Glutamatergic neuron (in vitro differentiated cells): ENCODE measurements at regions not wholly inside any gene's neighbourhood (a gene's known extent, or its start where the extent isn't known, plus 50 kb on each side); places are given as distances from the start of the nearest gene placed in this dataset.

Experiments
- DNase-seq: peaks from one replicate; pipeline ENCODE4 v3.0.0; 2022
- H3K27ac Mint-ChIP-seq: one replicate; pipeline ENCODE4 v1.8.0; 2020; ENCODE audit warnings: mild to moderate bottlenecking, mixed read lengths, inconsistent platforms; ENCODE audit not compliant: unreplicated experiment
- H3K27me3 Mint-ChIP-seq: one replicate; pipeline ENCODE4 v1.8.0; 2020; ENCODE audit warnings: mild to moderate bottlenecking, moderate library complexity, mixed read lengths, inconsistent platforms; ENCODE audit not compliant: unreplicated experiment
- H3K36me3 Mint-ChIP-seq: one replicate; pipeline ENCODE4 v1.8.0; 2020; ENCODE audit warnings: mild to moderate bottlenecking, mixed read lengths, inconsistent platforms; ENCODE audit not compliant: unreplicated experiment
- H3K4me1 Mint-ChIP-seq: one replicate; pipeline ENCODE4 v1.8.0; 2020; ENCODE audit warnings: mild to moderate bottlenecking, low read depth, mixed read lengths, inconsistent platforms; ENCODE audit not compliant: unreplicated experiment
- H3K4me3 Mint-ChIP-seq: one replicate; pipeline ENCODE4 v1.8.0; 2020; ENCODE audit warnings: mild to moderate bottlenecking, mixed read lengths, inconsistent platforms; ENCODE audit not compliant: unreplicated experiment
- H3K9me3 Mint-ChIP-seq: one replicate; pipeline ENCODE4 v1.8.0; 2020; ENCODE audit warnings: mild to moderate bottlenecking, moderate library complexity, mixed read lengths, inconsistent platforms; ENCODE audit not compliant: unreplicated experiment
- CTCF ChIP-seq: fragments of 200-600 bp; sonication (generic); IDR thresholded peaks from one replicate; pipeline ENCODE4 v1.5.0; 2021; ENCODE audit not compliant: partially characterized antibody, unreplicated experiment

DNA sequence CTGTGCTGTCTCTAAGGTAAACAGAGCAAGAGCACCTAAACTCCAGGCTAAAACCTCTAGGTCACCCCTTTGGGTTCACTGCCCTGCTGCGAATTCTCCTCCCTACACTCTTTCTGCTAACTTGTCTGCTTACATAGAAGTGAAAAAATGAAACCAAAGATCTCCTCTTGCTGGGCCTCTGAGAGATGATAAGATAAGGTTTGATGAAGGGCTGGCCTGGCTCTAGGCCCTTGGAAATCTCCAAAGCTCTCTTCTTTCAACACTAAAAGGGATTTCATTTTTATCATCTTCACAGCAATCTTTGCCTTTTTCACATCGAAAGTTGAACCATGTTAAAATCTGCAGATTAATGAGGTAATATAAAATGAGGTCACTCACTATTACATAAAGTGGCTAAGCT is 450.8 kb upstream of the TLE4 start:
- H3K27ac Mint-ChIP-seq = no peak overlapping the region
- no peaks in the 10 kb centered on the region for H3K36me3 Mint-ChIP-seq
- no peak for TF ChIP-seq CTCF
- peaks cover 3% of the 10 kb centered on the region for H3K9me3 Mint-ChIP-seq
- no peak overlapping the region for H3K4me3 Mint-ChIP-seq
- peaks cover 4% of the 10 kb centered on the region for H3K4me1 Mint-ChIP-seq
- no peak for DNase-seq
- peaks cover 3% of the 10 kb centered on the region for H3K27me3 Mint-ChIP-seq

DNA sequence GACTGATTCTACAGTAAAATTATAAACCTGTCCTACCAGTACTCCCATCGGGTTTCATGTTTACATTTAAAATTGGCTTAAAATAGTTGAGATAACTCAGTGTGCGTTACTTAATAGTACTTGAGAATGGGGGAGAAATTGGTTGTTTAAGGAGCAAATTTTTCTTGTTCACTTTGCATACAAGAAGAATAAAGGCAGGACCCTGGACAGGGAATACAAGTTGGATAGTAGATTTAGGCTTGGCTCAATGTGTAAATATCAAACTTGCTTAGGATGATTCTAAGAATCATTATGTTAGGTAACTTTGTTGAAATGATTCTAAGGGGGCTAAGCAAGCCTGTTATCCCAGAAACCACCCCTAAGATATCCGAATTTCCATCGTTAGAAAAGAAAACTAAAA is 448.4 kb upstream of the TLE4 start:
- Mint-ChIP-seq H3K4me1 (peaks cover 11% of the 10 kb centered on the region), H3K27me3 (peaks cover 5% of the 10 kb centered on the region), H3K27ac (no peak overlapping the region), H3K36me3 (no peaks in the 10 kb centered on the region), H3K9me3 (peaks cover 3% of the 10 kb centered on the region), H3K4me3 (no peak overlapping the region)
- no peak for TF ChIP-seq CTCF
- no peak for DNase-seq

DNA sequence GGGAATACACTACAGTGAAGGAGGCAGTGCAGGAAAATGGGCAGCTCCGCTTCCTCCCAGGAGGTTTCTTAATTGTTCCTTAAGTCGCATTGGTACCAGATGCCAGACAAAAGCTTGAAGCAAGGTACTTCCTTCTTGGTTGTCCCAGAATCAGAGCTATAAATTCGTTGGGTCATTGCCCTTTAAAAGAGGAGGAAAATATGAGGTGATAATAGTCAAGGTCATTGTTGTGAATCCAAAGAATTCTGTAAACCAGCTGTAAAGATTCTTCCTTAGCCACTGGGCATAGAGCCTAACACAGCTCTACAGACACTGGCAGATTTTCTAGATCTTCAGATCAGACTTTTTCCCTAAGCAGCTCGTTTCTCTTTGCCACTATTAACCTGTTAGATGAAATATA is 444.1 kb upstream of the TLE4 start:
- Mint-ChIP-seq H3K9me3 (no peaks in the 10 kb centered on the region), H3K36me3 (no peaks in the 10 kb centered on the region), H3K4me1 (peaks cover 7% of the 10 kb centered on the region), H3K27me3 (peaks cover 2% of the 10 kb centered on the region), H3K4me3 (no peak overlapping the region), H3K27ac (no peak overlapping the region)
- TF ChIP-seq CTCF = no peak
- DNase-seq = no peak

- peaks cover 7% of the 10 kb centered on the region for H3K4me1 Mint-ChIP-seq
- no peak overlapping the region for H3K4me3 Mint-ChIP-seq
- H3K27me3 Mint-ChIP-seq = peaks cover 2% of the 10 kb centered on the region
- H3K36me3 Mint-ChIP-seq = no peaks in the 10 kb centered on the region
- DNase-seq = peak; percentile 76
- H3K27ac Mint-ChIP-seq = no peak overlapping the region
- peak; percentile 83 for TF ChIP-seq CTCF
- no peaks in the 10 kb centered on the region for H3K9me3 Mint-ChIP-seq
Observed at GRCh38 chr9:79129865-79130480, 441.8 kb upstream of the TLE4 start.

DNA sequence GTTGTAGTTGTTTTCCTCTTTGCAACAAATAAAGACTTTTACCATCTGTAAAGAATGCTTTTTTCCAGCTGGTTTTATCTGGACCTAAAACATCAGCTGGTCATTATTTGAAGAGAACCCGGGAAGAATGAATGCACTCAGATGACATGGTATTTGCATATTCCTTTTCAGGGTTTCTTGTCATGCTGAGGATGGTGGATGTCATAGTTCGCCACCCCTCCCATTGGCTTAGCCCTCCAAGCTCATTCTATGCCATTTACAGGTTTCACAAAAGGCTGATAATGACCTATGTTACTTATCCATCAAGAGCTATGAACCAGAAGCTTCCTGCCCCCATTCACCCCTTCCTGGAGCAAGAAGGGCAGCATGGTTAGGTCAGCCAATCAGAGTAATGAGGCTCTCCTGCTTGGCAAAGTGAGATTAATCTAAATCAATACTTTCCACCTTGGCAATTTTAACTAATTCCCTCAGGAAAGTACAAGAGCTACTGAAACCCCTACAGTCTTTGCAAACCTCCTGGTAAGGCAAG is 440.5 kb upstream of the TLE4 start:
- no peaks in the 10 kb centered on the region for H3K36me3 Mint-ChIP-seq
- peaks cover 2% of the 10 kb centered on the region for H3K27me3 Mint-ChIP-seq
- no peak overlapping the region for H3K4me3 Mint-ChIP-seq
- no peak for TF ChIP-seq CTCF
- H3K27ac Mint-ChIP-seq = no peak overlapping the region
- DNase-seq = no peak
- H3K4me1 Mint-ChIP-seq = peaks cover 7% of the 10 kb centered on the region
- no peaks in the 10 kb centered on the region for H3K9me3 Mint-ChIP-seq
